ENCODE measurements at regions not wholly inside any gene's neighbourhood (a gene's known extent, or its start where the extent isn't known, plus 50 kb on each side); places are given as distances from the start of the nearest gene placed in this dataset.
A peak's percentile ranks its signal among the peaks of the same experiment; 100 is the strongest.

GRCh38 chr5:74372051-74372450 lies 268.5 kb downstream of the ENC1 start:
- DNase-seq: no peak

- no peak for DNase-seq
Observed at GRCh38 chr5:74371621-74372020, 268.9 kb downstream of the ENC1 start.

- no peak for DNase-seq
Observed at GRCh38 chr5:74370168-74370567, 270.4 kb downstream of the ENC1 start.

- no peak for DNase-seq
Observed at GRCh38 chr5:74369173-74369572, 271.4 kb downstream of the ENC1 start.

- DNase-seq: no peak
Observed at GRCh38 chr5:74367934-74368333, 272.6 kb downstream of the ENC1 start.

- DNase-seq: no peak
Observed at GRCh38 chr5:74367241-74367733, 273.2 kb downstream of the ENC1 start.

GRCh38 chr5:74365723-74366122 lies 274.8 kb downstream of the ENC1 start:
- no peak for DNase-seq

GRCh38 chr5:74364507-74364906 lies 276.0 kb downstream of the ENC1 start:
- DNase-seq: no peak

GRCh38 chr5:74363603-74364205 lies 276.8 kb downstream of the ENC1 start:
- no peak for DNase-seq

- DNase-seq: no peak
Observed at GRCh38 chr5:74361406-74362358, 278.8 kb downstream of the ENC1 start.

GRCh38 chr5:74360535-74361210 lies 279.9 kb downstream of the ENC1 start:
- no peak for DNase-seq

- DNase-seq: peak; percentile 74
Observed at GRCh38 chr5:74357827-74358226, 282.7 kb downstream of the ENC1 start.

GRCh38 chr5:74356009-74356695 lies 284.4 kb downstream of the ENC1 start:
- no peak for DNase-seq

GRCh38 chr5:74355041-74355824 lies 285.3 kb downstream of the ENC1 start:
- no peak for DNase-seq

GRCh38 chr5:74352256-74352655 lies 288.3 kb downstream of the ENC1 start:
- no peak for DNase-seq

GRCh38 chr5:74342948-74343682 lies 297.4 kb downstream of the ENC1 start:
- DNase-seq: no peak

GRCh38 chr5:74342182-74342581 lies 298.3 kb downstream of the ENC1 start:
- DNase-seq: no peak

GRCh38 chr5:74341221-74341620 lies 299.3 kb downstream of the ENC1 start:
- no peak for DNase-seq

GRCh38 chr5:74340476-74340875 lies 300.1 kb downstream of the ENC1 start:
- no peak for DNase-seq

GRCh38 chr5:74337984-74338310 lies 302.6 kb downstream of the ENC1 start:
- DNase-seq: no peak

GRCh38 chr5:74337254-74337983 lies 303.1 kb downstream of the ENC1 start:
- DNase-seq: no peak

Measured in NCI-H1694 treated with DMSO at 0.1 percent for 48 hours (cell line).